CD8-positive, alpha-beta memory T cell (primary cell): ENCODE measurements at regions not wholly inside any gene's neighbourhood (a gene's known extent, or its start where the extent isn't known, plus 50 kb on each side); places are given as distances from the start of the nearest gene placed in this dataset.

ENCODE experiments used
- CTCF ChIA-PET: fragments of 350-600 bp; sonication (Branson Sonifier 250); formaldehyde crosslinking; loops from one replicate; lab custom pipeline; 2021; ENCODE audit warnings: antibody characterized with exemption; lab: Charles Lee
- POLR2A ChIA-PET: fragments of 350-600 bp; sonication (Branson Sonifier 250); formaldehyde crosslinking; loops from one replicate; lab custom pipeline; 2021; ENCODE audit warnings: antibody characterized with exemption; lab: Charles Lee
- DNase-seq, 5 donors: peaks; one replicate each; pipeline versions ENCODE4 v3.0.0 to v3.0.0-alpha.2; 2020 to 2022; ENCODE audit warnings: mixed read lengths in 1 of 5
- H3K27ac ChIP-seq: one replicate; pipeline ENCODE4 v1.7.0; 2013; ENCODE audit warnings: low read depth, mild to moderate bottlenecking, low read length, moderate library complexity
- H3K27me3 ChIP-seq: 2 replicates; pipeline ENCODE4 v1.7.0; 2013; ENCODE audit warnings: low read length, mild to moderate bottlenecking; ENCODE audit not compliant: insufficient read depth, poor library complexity, severe bottlenecking
- H3K36me3 ChIP-seq: 2 replicates; pipeline ENCODE4 v1.7.0; 2013; ENCODE audit warnings: mild to moderate bottlenecking, low read length, moderate library complexity; ENCODE audit not compliant: insufficient read depth
- H3K4me1 ChIP-seq: 2 replicates; pipeline ENCODE4 v1.7.0; 2013; ENCODE audit warnings: mild to moderate bottlenecking, low read length, moderate library complexity; ENCODE audit not compliant: insufficient read depth
- H3K4me3 ChIP-seq: 2 replicates; pipeline ENCODE4 v1.7.0; 2013; ENCODE audit warnings: mild to moderate bottlenecking, low read length
- H3K9me3 ChIP-seq: 2 replicates; pipeline ENCODE4 v1.7.0; 2013; ENCODE audit warnings: mild to moderate bottlenecking, low read length
- H3K27ac Mint-ChIP-seq, 8 donors: one replicate each; pipeline ENCODE4 v1.8.0; 2020 to 2021; ENCODE audit warnings: mixed read lengths in 8 of 8, mild to moderate bottlenecking in 6 of 8, inconsistent platforms in 3 of 8, moderate library complexity in 3 of 8
- H3K27me3 Mint-ChIP-seq, 2 donors: one replicate each; pipeline ENCODE4 v1.8.0; 2020 to 2021; ENCODE audit warnings: mixed read lengths in 2 of 2, mild to moderate bottlenecking in 1 of 2, moderate library complexity in 1 of 2
- H3K36me3 Mint-ChIP-seq, 3 donors: one replicate each; pipeline ENCODE4 v1.8.0; 2020 to 2021; ENCODE audit warnings: mixed read lengths in 3 of 3, inconsistent platforms in 1 of 3, mild to moderate bottlenecking in 1 of 3
- H3K4me1 Mint-ChIP-seq, 3 donors: one replicate each; pipeline ENCODE4 v1.8.0; 2020 to 2021; ENCODE audit warnings: mixed read lengths in 3 of 3, inconsistent platforms in 1 of 3, mild to moderate bottlenecking in 1 of 3
- H3K4me3 Mint-ChIP-seq, 7 donors: one replicate each; pipeline ENCODE4 v1.8.0; 2020 to 2021; ENCODE audit warnings: mixed read lengths in 7 of 7, mild to moderate bottlenecking in 6 of 7, moderate library complexity in 4 of 7, inconsistent platforms in 2 of 7
- H3K9me3 Mint-ChIP-seq, 5 donors: one replicate each; pipeline ENCODE4 v1.8.0; 2020 to 2022; ENCODE audit warnings: mixed read lengths in 5 of 5, mild to moderate bottlenecking in 3 of 5, moderate library complexity in 2 of 5, inconsistent platforms in 1 of 5

DNA sequence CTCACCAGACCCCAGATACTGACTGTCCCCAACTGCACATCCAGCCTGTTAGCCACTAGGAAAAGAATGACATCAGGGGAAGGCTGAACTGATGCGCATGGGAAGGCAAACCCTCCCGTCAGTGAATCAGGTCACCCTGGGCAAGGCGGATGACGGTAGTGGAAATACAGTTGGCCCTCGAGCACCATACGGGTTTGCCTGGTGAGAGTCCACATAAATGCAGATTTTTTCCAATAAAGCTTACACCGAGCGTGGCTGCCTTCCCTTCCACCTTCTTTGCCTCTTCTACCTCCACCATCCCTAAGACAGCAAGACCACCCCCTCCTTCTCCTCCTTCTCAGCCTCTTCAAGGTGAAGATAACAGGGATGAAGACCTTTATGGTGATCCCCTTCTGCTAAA lies 236.1 kb upstream of the TNRC6C start:
- Mint-ChIP-seq H3K27ac (peak overlapping the region in 1 of 8 donors; percentile 38), H3K4me3 (no peak overlapping the region), H3K36me3 (no peaks in the 10 kb centered on the region), H3K4me1 (no peaks in the 10 kb centered on the region), H3K27me3 (peaks cover 7% of the 10 kb centered on the region in 2 donors), H3K9me3 (no peaks in the 10 kb centered on the region)
- Histone ChIP-seq H3K4me3 (no peak overlapping the region), H3K36me3 (no peaks in the 10 kb centered on the region), H3K4me1 (no peaks in the 10 kb centered on the region), H3K27ac (no peak overlapping the region), H3K27me3 (no peaks in the 10 kb centered on the region), H3K9me3 (no peaks in the 10 kb centered on the region)
- ChIA-PET POLR2A (no interaction called here), CTCF (no interaction called here)
- DNase-seq, result no peak

GRCh38 chr17:77723071-77723908 lies 235.2 kb upstream of the TNRC6C start:
- no peak for DNase-seq
- no peaks in the 10 kb centered on the region for H3K9me3 Mint-ChIP-seq
- H3K36me3 Mint-ChIP-seq, result peaks cover 0 to 1% (median 0%) of the 10 kb centered on the region in 3 donors
- Histone ChIP-seq H3K4me3 (no peak overlapping the region), H3K27ac (no peak overlapping the region), H3K27me3 (no peaks in the 10 kb centered on the region), H3K9me3 (no peaks in the 10 kb centered on the region), H3K4me1 (no peaks in the 10 kb centered on the region), H3K36me3 (no peaks in the 10 kb centered on the region)
- H3K4me1 Mint-ChIP-seq, result peaks cover 0 to 3% (median 1%) of the 10 kb centered on the region in 3 donors
- H3K4me3 Mint-ChIP-seq, result no peak overlapping the region
- H3K27me3 Mint-ChIP-seq, result peaks cover 5 to 7% of the 10 kb centered on the region in 2 donors
- ChIA-PET POLR2A (no interaction called here), CTCF (no interaction called here)
- no peak overlapping the region for H3K27ac Mint-ChIP-seq

DNA sequence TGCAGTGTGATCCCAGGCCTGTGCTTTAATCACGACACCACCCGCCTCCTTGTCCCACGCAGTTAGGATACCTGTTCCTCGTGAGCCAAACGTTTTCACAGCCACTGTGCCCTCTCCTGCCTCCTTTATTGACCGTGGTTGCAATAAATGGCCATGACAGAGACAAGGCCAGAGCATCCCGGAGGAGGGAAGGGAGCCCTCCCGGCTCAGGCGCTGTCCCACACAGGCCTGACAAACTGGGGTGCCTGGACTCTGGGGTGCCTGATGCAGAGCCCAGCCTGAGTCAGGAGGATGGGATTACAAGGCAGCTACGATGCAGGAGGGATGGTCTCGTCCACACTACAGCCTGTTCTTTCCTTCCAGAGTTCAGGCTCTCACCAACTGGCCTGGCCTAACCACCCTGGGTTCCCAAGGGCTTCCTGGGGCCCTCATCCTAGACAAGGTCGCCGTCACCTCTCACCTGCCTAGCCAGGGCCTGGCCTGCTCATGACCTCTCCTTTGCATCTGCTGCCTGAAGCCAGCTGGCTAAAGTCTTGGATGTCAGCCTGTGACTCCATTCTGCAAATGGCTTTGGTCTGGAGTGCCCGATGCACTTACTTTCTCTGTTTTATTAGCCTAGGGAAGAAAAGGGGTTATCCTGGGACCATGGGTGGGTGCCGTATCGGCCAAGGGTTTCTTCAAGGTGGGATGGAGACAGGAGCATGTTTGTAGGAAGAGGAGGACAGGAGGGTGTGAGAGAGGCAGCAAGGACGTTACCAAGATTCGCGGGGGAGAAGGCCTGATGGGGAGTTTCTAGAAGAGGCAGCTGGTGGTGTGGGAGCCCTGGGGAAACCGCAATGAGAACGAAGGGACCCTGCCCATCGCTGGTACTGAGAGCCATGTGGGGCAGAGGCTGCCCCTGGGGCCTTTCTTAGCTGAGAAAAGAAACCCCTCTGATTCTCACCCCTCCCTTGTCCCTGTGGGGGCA lies 234.3 kb upstream of the TNRC6C start:
- peaks cover 0 to 1% (median 0%) of the 10 kb centered on the region in 3 donors for H3K36me3 Mint-ChIP-seq
- no peak overlapping the region for H3K27ac Mint-ChIP-seq
- POLR2A ChIA-PET, result no interaction called here
- Histone ChIP-seq H3K36me3 (no peaks in the 10 kb centered on the region), H3K27ac (no peak overlapping the region), H3K27me3 (no peaks in the 10 kb centered on the region), H3K9me3 (no peaks in the 10 kb centered on the region), H3K4me1 (no peaks in the 10 kb centered on the region), H3K4me3 (no peak overlapping the region)
- no peaks in the 10 kb centered on the region for H3K9me3 Mint-ChIP-seq
- peaks cover 3 to 11% of the 10 kb centered on the region in 2 donors for H3K27me3 Mint-ChIP-seq
- CTCF ChIA-PET, result interaction anchor here (1.1 kb wide), 1 partner anchor 11 kb away, joined by 3 read pairs; no protein-coding TSS in a partner anchor
- no peak for DNase-seq
- H3K4me3 Mint-ChIP-seq, result no peak overlapping the region
- H3K4me1 Mint-ChIP-seq, result peaks cover 0 to 3% (median 1%) of the 10 kb centered on the region in 3 donors

DNA sequence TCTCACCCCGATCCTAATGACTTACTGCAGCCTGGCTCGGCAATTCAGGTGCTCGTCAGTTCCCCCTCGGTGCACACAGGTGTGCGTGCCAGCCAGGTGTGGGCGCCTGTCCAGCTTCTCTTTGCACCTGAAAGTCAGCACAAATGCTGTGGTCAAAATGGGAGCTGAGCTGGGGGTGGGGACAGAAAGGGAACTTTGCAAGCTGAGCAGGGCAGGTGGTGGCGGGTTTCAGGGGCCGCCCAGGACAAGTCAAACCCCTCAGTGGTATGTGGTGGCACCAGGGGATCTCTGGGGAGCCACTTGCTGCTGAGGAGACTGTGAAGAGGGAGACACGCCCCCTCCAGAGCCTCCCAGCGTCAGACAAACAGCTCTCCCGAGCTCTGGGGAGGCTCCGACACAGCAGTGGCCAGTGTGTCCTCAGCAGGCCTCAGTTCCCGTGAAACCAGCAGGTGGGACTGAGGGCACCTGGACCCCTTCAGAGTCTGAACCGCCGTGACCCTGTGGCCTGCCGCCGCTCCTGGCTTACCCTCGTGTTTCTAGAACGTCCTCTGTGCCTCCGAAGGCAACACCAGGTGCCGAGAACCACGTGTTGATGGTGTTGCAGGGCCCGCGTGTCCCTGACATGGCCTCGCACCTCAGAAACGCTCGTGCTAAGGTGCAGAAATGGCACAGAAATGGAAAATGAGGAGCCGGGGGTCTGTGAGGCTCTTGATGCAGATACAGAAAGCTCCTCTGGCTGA lies 233.5 kb upstream of the TNRC6C start:
- peaks cover 0 to 7% (median 1%) of the 10 kb centered on the region in 3 donors for H3K4me1 Mint-ChIP-seq
- H3K4me1 ChIP-seq, result no peaks in the 10 kb centered on the region
- H3K27ac ChIP-seq, result no peak overlapping the region
- DNase-seq, result no peak
- H3K9me3 Mint-ChIP-seq, result peaks cover 0 to 4% (median 0%) of the 10 kb centered on the region in 5 donors
- H3K27me3 ChIP-seq, result no peaks in the 10 kb centered on the region
- H3K36me3 Mint-ChIP-seq, result peaks cover 0 to 1% (median 0%) of the 10 kb centered on the region in 3 donors
- peaks cover 3 to 11% of the 10 kb centered on the region in 2 donors for H3K27me3 Mint-ChIP-seq
- no peak overlapping the region for H3K4me3 ChIP-seq
- H3K9me3 ChIP-seq, result no peaks in the 10 kb centered on the region
- ChIA-PET POLR2A (no interaction called here), CTCF (interaction anchor here (1.0 to 1.1 kb wide), 2 partner anchors 10 to 58 kb away, joined by 3 read pairs; no protein-coding TSS in a partner anchor)
- H3K36me3 ChIP-seq, result no peaks in the 10 kb centered on the region
- H3K4me3 Mint-ChIP-seq, result no peak overlapping the region
- H3K27ac Mint-ChIP-seq, result peak overlapping the region in 1 of 8 donors; percentile 72

DNA sequence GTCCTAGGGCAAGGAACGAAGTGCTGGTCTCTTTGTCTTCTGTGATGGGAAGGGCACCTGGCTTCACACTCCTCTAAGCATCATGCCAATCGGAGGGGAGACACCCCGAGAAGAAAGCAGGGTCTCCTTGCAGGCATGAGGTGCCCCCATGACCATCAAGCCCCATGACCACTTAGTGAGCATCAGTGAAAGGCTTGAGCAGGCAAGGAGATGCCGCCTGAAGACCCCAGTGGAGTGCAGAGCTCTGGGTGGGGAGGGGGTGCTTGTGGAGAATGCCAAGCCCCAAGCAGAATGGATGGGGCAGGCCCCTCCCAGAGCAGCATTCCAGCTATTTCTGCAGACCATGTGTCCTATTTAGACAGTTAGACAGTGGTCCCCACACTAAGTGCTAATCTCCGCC lies 232.7 kb upstream of the TNRC6C start:
- Histone ChIP-seq H3K9me3 (no peaks in the 10 kb centered on the region), H3K27me3 (no peaks in the 10 kb centered on the region), H3K4me1 (no peaks in the 10 kb centered on the region), H3K27ac (no peak overlapping the region), H3K4me3 (no peak overlapping the region), H3K36me3 (no peaks in the 10 kb centered on the region)
- no peak overlapping the region for H3K4me3 Mint-ChIP-seq
- peaks cover 0 to 7% (median 1%) of the 10 kb centered on the region in 3 donors for H3K4me1 Mint-ChIP-seq
- DNase-seq, result no peak
- CTCF ChIA-PET, result interaction anchor here (1.0 kb wide), 1 partner anchor 59 kb away, joined by 3 read pairs; no protein-coding TSS in a partner anchor
- H3K27me3 Mint-ChIP-seq, result peaks cover 3 to 9% of the 10 kb centered on the region in 2 donors
- POLR2A ChIA-PET, result no interaction called here
- H3K27ac Mint-ChIP-seq, result no peak overlapping the region
- H3K9me3 Mint-ChIP-seq, result peaks cover 0 to 9% (median 0%) of the 10 kb centered on the region in 5 donors
- peaks cover 0 to 1% (median 0%) of the 10 kb centered on the region in 3 donors for H3K36me3 Mint-ChIP-seq

GRCh38 chr17:77726549-77727006 lies 231.9 kb upstream of the TNRC6C start:
- H3K27me3 ChIP-seq, result no peaks in the 10 kb centered on the region
- no peaks in the 10 kb centered on the region for H3K4me1 ChIP-seq
- POLR2A ChIA-PET, result no interaction called here
- no peak overlapping the region for H3K4me3 ChIP-seq
- H3K27ac Mint-ChIP-seq, result no peak overlapping the region
- CTCF ChIA-PET, result no interaction called here
- no peaks in the 10 kb centered on the region for H3K36me3 ChIP-seq
- peaks cover 3 to 9% of the 10 kb centered on the region in 2 donors for H3K27me3 Mint-ChIP-seq
- H3K4me1 Mint-ChIP-seq, result peaks cover 0 to 7% (median 1%) of the 10 kb centered on the region in 3 donors
- DNase-seq, result no peak
- H3K9me3 ChIP-seq, result no peaks in the 10 kb centered on the region
- H3K9me3 Mint-ChIP-seq, result peaks cover 0 to 9% (median 0%) of the 10 kb centered on the region in 5 donors
- H3K4me3 Mint-ChIP-seq, result no peak overlapping the region
- no peak overlapping the region for H3K27ac ChIP-seq
- H3K36me3 Mint-ChIP-seq, result peaks cover 0 to 1% (median 0%) of the 10 kb centered on the region in 3 donors

DNA sequence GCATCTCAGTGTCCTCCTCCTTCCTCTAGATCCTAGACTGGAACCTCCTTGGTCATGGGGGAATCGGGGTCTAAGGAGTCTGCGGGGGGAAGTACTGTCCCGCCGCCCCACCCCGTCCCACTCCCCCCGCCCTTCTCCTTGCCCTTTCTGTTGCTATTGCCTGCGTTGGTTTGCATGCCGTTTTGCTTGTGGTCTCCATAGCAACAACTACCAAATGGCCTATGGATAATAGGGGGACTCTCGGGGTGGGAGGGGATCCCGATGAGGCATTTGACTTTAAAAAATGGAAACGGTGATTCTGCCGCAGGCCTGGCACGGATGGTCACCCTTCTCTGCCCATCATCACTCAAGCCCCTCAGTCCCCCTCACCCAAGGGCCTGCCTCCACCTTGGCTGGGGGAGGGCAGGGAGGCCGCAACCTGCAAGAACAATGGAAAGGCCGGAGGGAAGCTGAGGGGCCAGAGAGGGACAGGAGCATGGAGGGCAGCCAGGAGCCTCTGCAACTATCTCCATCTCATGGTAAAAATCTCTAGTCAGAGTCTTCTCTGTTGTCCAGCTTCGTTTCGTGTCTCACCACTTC lies 231.4 kb upstream of the TNRC6C start:
- no peaks in the 10 kb centered on the region for H3K27me3 ChIP-seq
- peaks cover 0 to 1% (median 0%) of the 10 kb centered on the region in 3 donors for H3K36me3 Mint-ChIP-seq
- no peaks in the 10 kb centered on the region for H3K36me3 ChIP-seq
- no peak for DNase-seq
- H3K27ac ChIP-seq, result no peak overlapping the region
- H3K27ac Mint-ChIP-seq, result no peak overlapping the region
- H3K9me3 Mint-ChIP-seq, result peaks cover 0 to 11% (median 0%) of the 10 kb centered on the region in 5 donors
- no peaks in the 10 kb centered on the region for H3K9me3 ChIP-seq
- H3K4me1 ChIP-seq, result no peaks in the 10 kb centered on the region
- ChIA-PET CTCF (interaction anchor here (1.1 kb wide), 1 partner anchor 287 kb away, joined by 3 read pairs; no protein-coding TSS in a partner anchor), POLR2A (no interaction called here)
- H3K4me3 Mint-ChIP-seq, result no peak overlapping the region
- H3K4me1 Mint-ChIP-seq, result peaks cover 0 to 7% (median 1%) of the 10 kb centered on the region in 3 donors
- peaks cover 3 to 9% of the 10 kb centered on the region in 2 donors for H3K27me3 Mint-ChIP-seq
- H3K4me3 ChIP-seq, result no peak overlapping the region
